HG03469 (cell line): ENCODE measurements at regions not wholly inside any gene's neighbourhood (a gene's known extent, or its start where the extent isn't known, plus 50 kb on each side); places are given as distances from the start of the nearest gene placed in this dataset.

ENCODE experiments used
- ATAC-seq: cut with Tn5 transposase; IDR thresholded peaks from one replicate; pipeline ENCODE4 v1.9.1; 2021; ENCODE audit warnings: mild to moderate bottlenecking, moderate library complexity, moderate number of reproducible peaks; ENCODE audit not compliant: unreplicated experiment

GRCh38 chr6:119479860-119480655 is 130.5 kb upstream of the MAN1A1 start:
- ATAC-seq: no peak

- peak; percentile 94 for ATAC-seq
Observed at GRCh38 chr6:119476554-119476953, 127.0 kb upstream of the MAN1A1 start.

GRCh38 chr6:119476024-119476423 is 126.5 kb upstream of the MAN1A1 start:
- ATAC-seq: no peak

- ATAC-seq: no peak
Observed at GRCh38 chr6:119470893-119471542, 121.5 kb upstream of the MAN1A1 start.

- ATAC-seq: no peak
Observed at GRCh38 chr6:119467488-119468081, 118.0 kb upstream of the MAN1A1 start.

GRCh38 chr6:119466226-119466625 is 116.7 kb upstream of the MAN1A1 start:
- no peak for ATAC-seq

GRCh38 chr6:119463081-119463626 is 113.6 kb upstream of the MAN1A1 start:
- ATAC-seq: peak; percentile 71

GRCh38 chr6:119461187-119461586 is 111.6 kb upstream of the MAN1A1 start:
- no peak for ATAC-seq

GRCh38 chr6:119459207-119459974 is 109.8 kb upstream of the MAN1A1 start:
- ATAC-seq: peak; percentile 74

- no peak for ATAC-seq
Observed at GRCh38 chr6:119454714-119455113, 105.2 kb upstream of the MAN1A1 start.

- no peak for ATAC-seq
Observed at GRCh38 chr6:119453242-119454200, 104.0 kb upstream of the MAN1A1 start.

GRCh38 chr6:119449331-119450156 is 100.0 kb upstream of the MAN1A1 start:
- ATAC-seq: no peak

GRCh38 chr6:119447921-119448320 is 98.4 kb upstream of the MAN1A1 start:
- ATAC-seq: no peak

- ATAC-seq: no peak
Observed at GRCh38 chr6:119446609-119447008, 97.0 kb upstream of the MAN1A1 start.

- no peak for ATAC-seq
Observed at GRCh38 chr6:119446115-119446554, 96.6 kb upstream of the MAN1A1 start.

GRCh38 chr6:119445666-119446065 is 96.1 kb upstream of the MAN1A1 start:
- ATAC-seq: no peak

GRCh38 chr6:119444642-119445557 is 95.3 kb upstream of the MAN1A1 start:
- ATAC-seq: peak; percentile 69
